A673 (cell line): ENCODE measurements at regions not wholly inside any gene's neighbourhood (a gene's known extent, or its start where the extent isn't known, plus 50 kb on each side); places are given as distances from the start of the nearest gene placed in this dataset.
A peak's percentile ranks its signal among the peaks of the same experiment; 100 is the strongest.

Experiments used
- BruUV-seq: library from RNA; stranded (reverse); fragments of 400-500 nt; replicated peaks from 2 replicates; lab custom pipeline; 2021; lab: Mats Ljungman, UMichigan
- CTCF ChIA-PET: fragments of 300-600 bp; sonication (Branson Sonifier 250); formaldehyde crosslinking; loops from one replicate; lab custom pipeline; 2022; ENCODE audit warnings: antibody characterized with exemption; lab: Charles Lee
- POLR2A ChIA-PET: fragments of 300-600 bp; sonication (Branson Sonifier 250); formaldehyde crosslinking; loops from one replicate; lab custom pipeline; 2022; ENCODE audit warnings: antibody characterized with exemption; ENCODE audit not compliant: low non-redundant PET; lab: Charles Lee
- DNase-seq: peaks from one replicate; pipeline ENCODE4 v3.0.0-alpha.2; 2015; ENCODE audit warnings: low spot score
- H3K27ac ChIP-seq: fragments of 200-600 bp; sonication (generic); 2 replicates; pipeline ENCODE4 v1.5.1; 2016; ENCODE audit warnings: mixed run types, low read depth, mild to moderate bottlenecking, mixed read lengths, antibody characterized with exemption, low read length; ENCODE audit not compliant: poor library complexity, severe bottlenecking
- H3K27me3 ChIP-seq: fragments of 200-600 bp; sonication (generic); replicated peaks from 2 replicates; pipeline ENCODE4 v1.6.1; 2017; ENCODE audit warnings: mixed run types, low read depth, mild to moderate bottlenecking, mixed read lengths, antibody characterized with exemption, low read length; ENCODE audit not compliant: insufficient read depth, poor library complexity
- H3K36me3 ChIP-seq: fragments of 200-600 bp; sonication (generic); 2 replicates; pipeline ENCODE4 v1.6.1; 2016; ENCODE audit warnings: mixed run types, mild to moderate bottlenecking, mixed read lengths, antibody characterized with exemption, low read length; ENCODE audit not compliant: insufficient read depth, poor library complexity, severe bottlenecking
- H3K4me1 ChIP-seq: fragments of 200-600 bp; sonication (generic); 2 replicates; pipeline ENCODE4 v1.6.1; 2017; ENCODE audit warnings: mixed run types, mild to moderate bottlenecking, mixed read lengths, antibody characterized with exemption, low read length; ENCODE audit not compliant: insufficient read depth, poor library complexity, severe bottlenecking
- H3K4me3 ChIP-seq: fragments of 200-600 bp; sonication (generic); 2 replicates; pipeline ENCODE4 v1.5.1; 2016; ENCODE audit warnings: low read depth, mixed run types, mild to moderate bottlenecking, mixed read lengths, low read length; ENCODE audit not compliant: poor library complexity, severe bottlenecking
- H3K9me3 ChIP-seq: fragments of 200-600 bp; sonication (generic); 2 replicates; pipeline ENCODE4 v1.6.1; 2016; ENCODE audit warnings: mixed run types, low read depth, mild to moderate bottlenecking, mixed read lengths, antibody characterized with exemption, low read length; ENCODE audit not compliant: poor library complexity, severe bottlenecking
- EZH2 ChIP-seq: fragments of 200-600 bp; sonication (generic); IDR thresholded peaks from 2 replicates; pipeline ENCODE4 v1.6.1; 2017; ENCODE audit warnings: borderline replicate concordance, low read depth, mild to moderate bottlenecking, mixed read lengths, antibody characterized with exemption, low read length; ENCODE audit not compliant: poor library complexity, severe bottlenecking
- intact Hi-C: fragments of 100-400 bp; cut with micrococcal nuclease; formaldehyde crosslinking; loops from one replicate; pipeline ENCODE4 v1.10.0; 2022; ENCODE audit not compliant: unreplicated experiment
- TF ChIP-seq, protein P1 (sequence below): fragments of 300-800, 200-600 bp; sonication (generic); conservative IDR thresholded peaks from 2 replicates; pipeline ENCODE4 v1.5.1; 2017; ENCODE audit warnings: low read depth, mild to moderate bottlenecking, antibody characterized with exemption, low read length, moderate library complexity, mixed read lengths

DNA sequence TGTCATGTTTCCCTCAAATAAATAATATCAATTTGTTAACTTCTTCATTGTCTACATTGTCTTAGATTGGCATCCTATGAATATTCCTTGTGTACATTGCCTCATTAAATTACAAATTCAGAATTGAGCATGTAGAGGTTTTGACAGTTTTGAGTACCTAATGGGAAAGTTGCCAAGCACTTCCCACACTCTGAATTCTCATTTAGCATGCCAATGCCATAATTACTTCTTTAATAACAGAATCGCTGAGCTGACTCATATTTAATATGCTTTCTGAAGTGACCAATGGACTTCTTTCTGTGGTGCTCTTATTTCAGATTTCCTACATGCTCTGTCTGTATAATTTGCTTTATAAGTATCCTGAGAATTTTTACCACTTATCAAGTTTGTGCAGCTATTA lies 114.4 kb upstream of the NOL4 start:
- BruUV-seq: no TSS peak
- H3K36me3 ChIP-seq: no peaks in the 10 kb centered on the region
- intact Hi-C loops: no loop called here
- TF ChIP-seq, protein P1, sequence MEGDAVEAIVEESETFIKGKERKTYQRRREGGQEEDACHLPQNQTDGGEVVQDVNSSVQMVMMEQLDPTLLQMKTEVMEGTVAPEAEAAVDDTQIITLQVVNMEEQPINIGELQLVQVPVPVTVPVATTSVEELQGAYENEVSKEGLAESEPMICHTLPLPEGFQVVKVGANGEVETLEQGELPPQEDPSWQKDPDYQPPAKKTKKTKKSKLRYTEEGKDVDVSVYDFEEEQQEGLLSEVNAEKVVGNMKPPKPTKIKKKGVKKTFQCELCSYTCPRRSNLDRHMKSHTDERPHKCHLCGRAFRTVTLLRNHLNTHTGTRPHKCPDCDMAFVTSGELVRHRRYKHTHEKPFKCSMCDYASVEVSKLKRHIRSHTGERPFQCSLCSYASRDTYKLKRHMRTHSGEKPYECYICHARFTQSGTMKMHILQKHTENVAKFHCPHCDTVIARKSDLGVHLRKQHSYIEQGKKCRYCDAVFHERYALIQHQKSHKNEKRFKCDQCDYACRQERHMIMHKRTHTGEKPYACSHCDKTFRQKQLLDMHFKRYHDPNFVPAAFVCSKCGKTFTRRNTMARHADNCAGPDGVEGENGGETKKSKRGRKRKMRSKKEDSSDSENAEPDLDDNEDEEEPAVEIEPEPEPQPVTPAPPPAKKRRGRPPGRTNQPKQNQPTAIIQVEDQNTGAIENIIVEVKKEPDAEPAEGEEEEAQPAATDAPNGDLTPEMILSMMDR: no peak
- no peak for TF ChIP-seq EZH2
- H3K9me3 ChIP-seq: no peaks in the 10 kb centered on the region
- CTCF ChIA-PET: no interaction called here
- H3K4me3 ChIP-seq: no peak overlapping the region
- DNase-seq: peak; percentile 29
- H3K4me1 ChIP-seq: peaks cover 4% of the 10 kb centered on the region
- POLR2A ChIA-PET: no interaction called here
- no peak overlapping the region for H3K27ac ChIP-seq
- no peaks in the 10 kb centered on the region for H3K27me3 ChIP-seq

DNA sequence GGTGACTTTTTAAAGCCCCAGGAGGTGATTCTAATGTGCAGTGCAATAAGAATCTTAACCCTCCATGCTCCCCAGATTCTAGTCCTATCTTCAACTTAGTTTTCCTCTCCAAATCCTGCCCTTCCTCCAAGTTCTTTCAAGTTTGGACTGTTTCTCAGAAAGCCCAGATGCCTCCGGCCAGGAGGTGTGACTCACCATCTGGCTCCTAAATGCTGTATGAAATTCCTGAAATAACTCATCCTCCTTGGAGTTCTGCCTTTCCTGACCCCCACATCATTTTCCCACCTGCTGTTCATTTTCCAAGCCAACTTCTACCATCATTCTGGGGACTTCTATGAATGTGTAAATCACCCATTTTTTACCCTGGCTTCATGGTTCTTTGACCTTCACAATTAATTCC lies 118.2 kb upstream of the NOL4 start:
- Histone ChIP-seq H3K27ac (no peak overlapping the region), H3K9me3 (no peaks in the 10 kb centered on the region), H3K4me1 (peaks cover 4% of the 10 kb centered on the region), H3K36me3 (no peaks in the 10 kb centered on the region), H3K4me3 (no peak overlapping the region), H3K27me3 (no peaks in the 10 kb centered on the region)
- intact Hi-C loops: no loop called here
- no TSS peak for BruUV-seq
- ChIA-PET CTCF (no interaction called here), POLR2A (no interaction called here)
- TF ChIP-seq EZH2: no peak
- TF ChIP-seq, protein P1: no peak
- DNase-seq: no peak

- no peak overlapping the region for H3K4me3 ChIP-seq
- no peak for DNase-seq
- H3K36me3 ChIP-seq: no peaks in the 10 kb centered on the region
- ChIA-PET CTCF (no interaction called here), POLR2A (no interaction called here)
- H3K9me3 ChIP-seq: no peaks in the 10 kb centered on the region
- TF ChIP-seq, protein P1: no peak
- no peak for TF ChIP-seq EZH2
- BruUV-seq: no TSS peak
- no peak overlapping the region for H3K27ac ChIP-seq
- no peaks in the 10 kb centered on the region for H3K27me3 ChIP-seq
- intact Hi-C loops: no loop called here
- no peaks in the 10 kb centered on the region for H3K4me1 ChIP-seq
Observed at GRCh38 chr18:34345738-34346137, 121.0 kb upstream of the NOL4 start.
